NB4 (cell line): ENCODE measurements at regions not wholly inside any gene's neighbourhood (a gene's known extent, or its start where the extent isn't known, plus 50 kb on each side); places are given as distances from the start of the nearest gene placed in this dataset.

Source experiments
- DNase-seq: peaks from one replicate; pipeline ENCODE4 v3.0.0; 2010; ENCODE audit warnings: low read depth
- H3K4me3 ChIP-seq: one replicate; pipeline ENCODE4 v1.5.1; 2011; ENCODE audit warnings: mild to moderate bottlenecking, low read depth, low read length, moderate library complexity
- CTCF ChIP-seq: IDR thresholded peaks from one replicate; pipeline ENCODE4 v1.5.1; 2012; ENCODE audit warnings: low read depth, low read length
- MAX ChIP-seq: IDR thresholded peaks from 2 replicates; pipeline ENCODE4 v1.6.1; 2011; ENCODE audit warnings: low read depth, low read length
- MYC ChIP-seq: IDR thresholded peaks from 2 replicates; pipeline ENCODE4 v1.6.1; 2011; ENCODE audit warnings: low read depth, low read length
- POLR2A ChIP-seq: IDR thresholded peaks from 2 replicates; pipeline ENCODE4 v1.6.1; 2011; ENCODE audit warnings: mild to moderate bottlenecking; ENCODE audit not compliant: insufficient read length; ENCODE audit errors: extremely low read depth

- peak; percentile 84 for DNase-seq
- H3K4me3 ChIP-seq, result no peak overlapping the region
- TF ChIP-seq MAX (peak; percentile 97), CTCF (no peak), MYC (peak; percentile 95), POLR2A (no peak)
These were observed 122.4 kb downstream of the RAP2B start for GRCh38 chr3:153284282-153284938.

- H3K4me3 ChIP-seq, result no peak overlapping the region
- peak; percentile 16 for DNase-seq
- no peak for TF ChIP-seq MAX
- no peak for TF ChIP-seq MYC
- TF ChIP-seq POLR2A, result no peak
- TF ChIP-seq CTCF, result no peak
These were observed 123.2 kb downstream of the RAP2B start for GRCh38 chr3:153285194-153285641.

GRCh38 chr3:153285982-153286381, 124.0 kb downstream of the RAP2B start:
- TF ChIP-seq CTCF (no peak), MYC (no peak), POLR2A (no peak), MAX (no peak)
- DNase-seq, result peak; percentile 15
- no peak overlapping the region for H3K4me3 ChIP-seq

- no peak overlapping the region for H3K4me3 ChIP-seq
- no peak for DNase-seq
- TF ChIP-seq MYC (no peak), CTCF (no peak), MAX (no peak), POLR2A (no peak)
These were observed 125.0 kb downstream of the RAP2B start for GRCh38 chr3:153287017-153287416.

- peak; percentile 74 for DNase-seq
- TF ChIP-seq MAX (peak; percentile 65), MYC (no peak)
- no peak overlapping the region for H3K4me3 ChIP-seq
These were observed 127.3 kb downstream of the RAP2B start for GRCh38 chr3:153289334-153289808.

GRCh38 chr3:153290268-153291015, 128.4 kb downstream of the RAP2B start:
- peak; percentile 20 for DNase-seq
- no peak overlapping the region for H3K4me3 ChIP-seq
- TF ChIP-seq CTCF (peak; percentile 10), MYC (no peak)
